ENCODE measurements at regions not wholly inside any gene's neighbourhood (a gene's known extent, or its start where the extent isn't known, plus 50 kb on each side); places are given as distances from the start of the nearest gene placed in this dataset.

DNA sequence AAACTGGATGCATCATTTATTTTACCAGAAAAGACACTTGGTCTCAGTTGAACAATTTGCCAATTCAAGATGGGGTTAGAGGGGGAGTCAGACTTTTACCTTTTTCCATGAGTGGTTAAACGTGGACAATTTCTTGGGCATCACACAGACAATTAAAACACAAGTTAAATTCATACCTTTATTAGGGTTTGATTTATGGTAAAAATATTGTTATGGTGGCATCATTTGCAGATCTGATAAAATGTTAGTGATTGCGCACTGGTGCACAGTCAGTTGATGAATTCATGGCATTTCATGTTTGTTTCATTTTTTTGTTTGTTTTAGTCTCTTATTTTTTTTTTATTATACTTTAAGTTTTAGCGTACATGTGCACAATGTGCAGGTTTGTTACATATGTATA is 399.9 kb downstream of the DOK5 start:
- TF ChIP-seq ZFX (IDR thresholded peaks at IDR 0.05; ENCODE audit: borderline replicate concordance): no peak
- TF ChIP-seq, protein P1, sequence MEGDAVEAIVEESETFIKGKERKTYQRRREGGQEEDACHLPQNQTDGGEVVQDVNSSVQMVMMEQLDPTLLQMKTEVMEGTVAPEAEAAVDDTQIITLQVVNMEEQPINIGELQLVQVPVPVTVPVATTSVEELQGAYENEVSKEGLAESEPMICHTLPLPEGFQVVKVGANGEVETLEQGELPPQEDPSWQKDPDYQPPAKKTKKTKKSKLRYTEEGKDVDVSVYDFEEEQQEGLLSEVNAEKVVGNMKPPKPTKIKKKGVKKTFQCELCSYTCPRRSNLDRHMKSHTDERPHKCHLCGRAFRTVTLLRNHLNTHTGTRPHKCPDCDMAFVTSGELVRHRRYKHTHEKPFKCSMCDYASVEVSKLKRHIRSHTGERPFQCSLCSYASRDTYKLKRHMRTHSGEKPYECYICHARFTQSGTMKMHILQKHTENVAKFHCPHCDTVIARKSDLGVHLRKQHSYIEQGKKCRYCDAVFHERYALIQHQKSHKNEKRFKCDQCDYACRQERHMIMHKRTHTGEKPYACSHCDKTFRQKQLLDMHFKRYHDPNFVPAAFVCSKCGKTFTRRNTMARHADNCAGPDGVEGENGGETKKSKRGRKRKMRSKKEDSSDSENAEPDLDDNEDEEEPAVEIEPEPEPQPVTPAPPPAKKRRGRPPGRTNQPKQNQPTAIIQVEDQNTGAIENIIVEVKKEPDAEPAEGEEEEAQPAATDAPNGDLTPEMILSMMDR (IDR thresholded peaks at IDR 0.05): no peak
- H3K27ac ChIP-seq: no peak overlapping the region

DNA sequence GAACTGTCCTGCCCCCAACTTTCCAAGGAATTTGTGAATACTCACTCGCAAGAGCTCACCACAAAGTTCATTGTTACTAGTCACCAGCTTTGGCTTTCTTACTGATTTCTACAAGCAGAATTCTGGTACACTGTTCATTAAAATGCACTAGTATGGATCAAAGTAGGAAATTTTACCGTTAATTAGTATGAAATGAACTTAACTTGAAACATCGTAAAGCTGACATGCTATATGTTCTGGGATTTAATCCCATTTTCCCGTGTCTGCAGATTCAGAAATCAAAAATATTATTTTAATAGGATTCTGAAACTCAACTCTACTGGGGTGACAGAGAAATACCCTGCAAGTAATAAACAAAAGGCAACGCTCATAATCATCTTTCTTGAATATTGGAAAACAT is 399.3 kb downstream of the DOK5 start:
- no peak overlapping the region for H3K27ac ChIP-seq
- TF ChIP-seq, protein P1 (IDR thresholded peaks at IDR 0.05): no peak

DNA sequence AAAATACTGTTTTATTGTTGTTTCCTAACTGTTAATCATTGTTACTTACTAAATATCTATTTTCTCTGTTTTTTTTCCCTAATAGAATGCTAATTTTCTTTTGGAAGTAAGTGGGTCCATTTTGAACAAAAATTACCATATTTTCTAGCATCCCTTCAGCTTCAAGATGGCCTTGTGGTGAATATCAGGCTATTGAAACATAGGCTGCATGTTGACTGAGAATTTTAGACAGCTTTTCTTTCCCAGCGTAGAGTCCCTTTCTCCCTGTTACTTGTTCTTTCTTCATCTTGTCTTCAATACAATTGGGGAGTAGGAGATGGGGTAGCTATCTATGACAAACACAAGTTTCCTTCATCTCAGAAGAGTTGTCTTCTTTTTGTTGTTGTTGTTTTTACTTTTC is 397.0 kb downstream of the DOK5 start:
- TF ChIP-seq, protein P1 (IDR thresholded peaks at IDR 0.05): no peak
- no peak for TF ChIP-seq ZFX (IDR thresholded peaks at IDR 0.05; ENCODE audit: borderline replicate concordance)
- H3K27ac ChIP-seq: no peak overlapping the region

DNA sequence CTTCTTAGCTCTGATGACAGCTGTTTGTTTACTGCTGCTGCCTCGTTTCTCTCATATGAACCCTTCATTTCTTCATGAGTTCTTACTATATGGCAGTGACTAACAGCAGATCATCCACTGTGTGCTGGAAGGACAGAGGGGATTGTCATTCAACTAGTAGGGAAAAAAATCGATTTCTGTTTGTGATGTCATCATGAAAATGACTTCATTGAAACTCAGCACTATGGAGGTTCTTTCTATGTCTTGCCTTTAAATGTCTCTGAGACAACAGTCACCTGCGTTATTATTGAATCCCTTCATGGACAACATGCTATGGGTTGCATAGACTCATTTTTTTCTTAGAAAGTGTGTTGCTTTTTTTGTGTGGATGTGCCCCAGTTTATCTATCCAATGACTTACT is 394.4 kb downstream of the DOK5 start:
- no peak for TF ChIP-seq ZFX (IDR thresholded peaks at IDR 0.05; ENCODE audit: borderline replicate concordance)
- TF ChIP-seq, protein P1 (IDR thresholded peaks at IDR 0.05): no peak
- no peak overlapping the region for H3K27ac ChIP-seq

DNA sequence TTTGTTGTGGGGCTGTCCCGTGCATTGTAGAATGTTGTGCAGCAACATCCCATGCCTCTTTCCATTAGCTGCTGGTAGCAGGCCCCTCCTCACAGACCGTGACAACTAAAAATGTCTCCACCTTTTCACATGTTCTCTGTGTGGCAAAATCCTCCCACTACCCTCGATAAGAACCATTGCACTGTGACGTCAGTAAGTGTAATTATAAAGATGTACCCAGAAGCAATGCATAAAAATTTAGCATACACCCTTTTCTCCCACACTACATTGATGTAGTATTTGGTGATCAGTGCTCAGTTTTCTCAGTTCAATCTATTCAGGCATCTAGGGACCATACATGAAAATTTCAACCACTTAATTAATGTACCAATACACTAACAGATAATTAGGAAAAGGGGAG is 389.9 kb downstream of the DOK5 start:
- H3K27ac ChIP-seq: no peak overlapping the region
- TF ChIP-seq, protein P1 (IDR thresholded peaks at IDR 0.05): no peak
- TF ChIP-seq ZFX (IDR thresholded peaks at IDR 0.05; ENCODE audit: borderline replicate concordance): no peak

DNA sequence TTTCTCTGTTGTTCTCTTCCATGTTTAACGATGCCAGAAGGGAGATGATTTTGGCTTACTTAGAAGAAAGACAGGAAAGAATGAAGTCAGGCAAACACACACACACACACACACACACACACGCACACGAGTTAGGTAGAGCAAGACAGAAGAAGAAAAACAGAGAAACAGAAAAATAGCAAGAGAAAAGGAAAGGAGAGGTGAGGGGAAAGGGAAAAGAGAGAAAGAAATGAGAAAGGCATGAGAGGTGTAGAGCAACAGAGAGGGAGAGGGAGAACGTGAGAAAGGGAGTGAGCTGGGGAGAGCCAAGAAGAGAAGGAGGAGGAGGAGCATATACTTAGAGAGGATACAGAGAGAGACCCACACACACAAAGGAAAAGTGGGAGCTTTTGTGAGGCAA is 385.3 kb downstream of the DOK5 start:
- TF ChIP-seq, protein P1 (IDR thresholded peaks at IDR 0.05): no peak
- TF ChIP-seq ZFX (IDR thresholded peaks at IDR 0.05; ENCODE audit: borderline replicate concordance): no peak

DNA sequence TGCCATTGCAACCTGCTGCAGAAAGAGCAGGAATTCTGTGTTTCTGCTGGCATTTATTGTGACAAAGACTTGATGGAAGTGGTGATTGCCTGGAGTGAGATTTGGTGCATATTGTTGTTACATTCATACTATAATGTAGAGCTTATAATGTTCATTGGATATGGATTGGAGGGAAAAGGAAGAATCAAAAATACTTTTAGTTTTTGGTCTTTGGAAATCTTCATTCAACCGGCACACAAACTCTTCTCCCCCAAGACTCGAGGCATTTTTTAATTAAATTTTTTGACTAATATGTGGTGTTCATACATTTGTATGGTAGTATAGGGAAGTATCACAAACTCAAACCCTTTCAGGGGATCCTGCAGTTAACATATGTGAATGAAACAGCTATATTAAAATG is 380.8 kb downstream of the DOK5 start:
- H3K27ac ChIP-seq: no peak overlapping the region
- TF ChIP-seq ZFX (IDR thresholded peaks at IDR 0.05; ENCODE audit: borderline replicate concordance): no peak
- TF ChIP-seq, protein P1 (IDR thresholded peaks at IDR 0.05): no peak

More for the DNA sequence above, 385.3 kb downstream of the DOK5 start:
- H3K27ac ChIP-seq: no peak overlapping the region
